HG02588 (cell line): ENCODE measurements at regions not wholly inside any gene's neighbourhood (a gene's known extent, or its start where the extent isn't known, plus 50 kb on each side); places are given as distances from the start of the nearest gene placed in this dataset.

Source experiments
- ATAC-seq: cut with Tn5 transposase; IDR thresholded peaks from one replicate; pipeline ENCODE4 v1.9.1; 2021; ENCODE audit warnings: mild to moderate bottlenecking, moderate library complexity; ENCODE audit not compliant: unreplicated experiment

DNA sequence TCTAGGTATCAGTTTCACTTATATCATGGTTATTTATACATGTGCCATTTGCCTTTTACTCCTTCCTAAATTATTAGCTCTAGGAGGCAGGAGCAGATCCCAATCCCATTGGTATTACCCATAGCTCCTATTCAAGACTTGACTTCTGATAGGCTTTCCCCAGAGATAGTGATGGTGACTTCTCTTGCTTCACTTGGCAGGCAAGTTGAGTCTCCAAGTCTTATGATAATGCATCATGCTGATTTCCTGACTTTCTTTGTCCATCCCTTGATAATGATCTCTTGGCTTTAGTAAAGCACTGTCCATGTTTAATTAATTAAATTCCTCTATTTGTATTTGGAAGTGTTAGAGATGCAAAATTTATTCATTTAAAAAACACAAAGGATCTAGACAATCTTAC is 253.5 kb upstream of the ADAMTS5 start:
- no peak for ATAC-seq

DNA sequence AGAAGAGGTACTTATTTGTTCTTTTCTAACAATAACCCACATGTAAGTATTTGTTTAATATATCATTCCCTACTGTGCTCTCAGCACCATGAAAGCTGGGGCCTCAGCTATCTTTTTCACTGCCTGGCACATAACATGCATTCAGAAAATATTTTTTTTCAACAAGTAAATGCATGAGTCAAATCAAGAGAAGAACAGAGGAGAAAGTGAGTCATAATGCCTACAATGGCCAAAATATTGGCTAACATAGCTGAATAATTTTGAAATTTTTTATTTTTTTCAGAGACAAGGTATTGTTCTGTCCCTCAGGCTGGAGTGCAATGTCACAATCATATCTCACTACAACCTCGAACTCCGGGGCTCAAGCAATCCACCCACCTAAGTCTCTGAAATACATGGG is 252.2 kb upstream of the ADAMTS5 start:
- ATAC-seq, result no peak

DNA sequence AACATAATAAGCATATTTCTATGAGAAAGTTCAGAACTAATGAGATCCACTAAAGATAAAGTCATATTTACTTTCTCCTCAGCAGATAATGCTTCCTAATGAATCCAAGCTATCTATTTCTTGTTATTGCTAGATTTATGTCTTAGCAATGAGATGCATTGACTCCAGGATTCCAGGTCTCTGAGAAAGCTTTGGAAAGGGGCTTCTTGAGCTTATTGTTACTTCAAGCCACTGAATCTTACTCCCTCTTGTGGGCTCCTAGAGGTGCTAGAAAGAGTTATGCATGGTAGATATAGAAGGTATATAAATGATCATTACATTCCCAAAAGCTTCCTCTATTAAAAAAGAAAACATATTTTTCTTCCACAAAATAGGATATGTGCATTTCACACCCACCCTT is 246.4 kb upstream of the ADAMTS5 start:
- ATAC-seq, result no peak

DNA sequence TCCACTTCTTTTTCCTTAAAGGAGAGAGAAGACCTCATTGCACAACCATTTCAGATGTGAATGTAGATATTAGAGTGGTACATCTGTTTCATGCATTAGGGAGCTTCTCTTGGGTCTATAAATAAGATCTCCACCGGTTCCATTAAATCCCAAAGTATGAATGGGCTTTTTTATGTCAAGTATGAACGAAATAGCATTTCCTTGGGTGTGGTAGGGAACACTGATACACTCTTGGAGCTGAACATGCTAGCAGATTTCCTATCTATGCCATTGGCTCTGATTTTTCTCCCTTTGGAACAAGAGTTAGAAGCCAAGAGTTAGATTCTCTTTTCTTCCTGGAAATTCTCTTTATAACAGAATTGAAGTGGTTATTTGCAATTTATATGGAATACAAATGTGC is 245.6 kb upstream of the ADAMTS5 start:
- no peak for ATAC-seq

DNA sequence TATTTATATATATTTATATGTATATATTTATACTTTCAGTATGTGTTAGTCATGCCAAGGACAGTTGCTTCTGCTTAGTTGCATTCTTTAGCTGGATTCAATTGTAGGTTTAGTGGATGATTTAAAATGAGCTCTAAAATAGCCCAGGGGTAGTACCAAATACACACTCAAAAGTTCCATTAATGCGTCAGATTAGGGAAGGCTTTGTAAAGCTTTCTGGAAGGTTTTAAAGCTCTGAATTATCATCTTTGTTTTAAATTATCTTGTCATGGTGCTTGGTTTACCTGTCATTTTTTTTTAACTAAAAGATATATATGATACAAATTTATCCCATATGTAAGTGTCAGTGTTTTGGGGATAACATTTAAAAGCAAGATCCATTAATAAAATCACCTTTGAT is 242.7 kb upstream of the ADAMTS5 start:
- no peak for ATAC-seq

DNA sequence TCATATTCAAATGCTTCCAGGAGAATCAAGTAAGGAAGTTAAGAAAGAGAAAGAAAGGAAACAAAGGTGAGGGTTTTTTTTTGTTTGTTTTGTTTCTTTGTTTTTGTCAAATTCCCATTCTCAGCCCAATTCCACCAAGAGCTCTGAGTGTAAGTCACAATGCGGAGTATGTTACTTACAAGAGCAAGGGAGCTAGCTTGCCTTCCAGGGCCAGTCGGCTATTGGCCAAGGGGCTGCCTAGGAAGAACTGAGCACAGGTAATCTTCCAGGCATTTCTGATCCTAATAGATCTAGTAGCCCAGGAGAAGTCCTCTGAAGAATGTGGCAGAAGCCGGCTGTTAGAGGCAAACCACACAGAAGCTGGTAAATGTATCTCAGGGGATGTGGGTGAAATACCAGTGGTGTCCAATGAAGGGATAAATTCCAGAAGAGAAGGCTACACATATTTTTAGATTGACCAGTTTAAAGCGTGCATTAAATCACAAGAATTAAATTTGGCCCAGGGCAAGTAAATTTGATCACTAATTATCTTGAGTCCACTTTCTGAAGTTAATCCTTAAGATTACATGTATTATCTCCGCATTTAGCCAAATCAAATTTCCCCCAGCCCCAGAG is 239.6 kb upstream of the ADAMTS5 start:
- ATAC-seq, result no peak

DNA sequence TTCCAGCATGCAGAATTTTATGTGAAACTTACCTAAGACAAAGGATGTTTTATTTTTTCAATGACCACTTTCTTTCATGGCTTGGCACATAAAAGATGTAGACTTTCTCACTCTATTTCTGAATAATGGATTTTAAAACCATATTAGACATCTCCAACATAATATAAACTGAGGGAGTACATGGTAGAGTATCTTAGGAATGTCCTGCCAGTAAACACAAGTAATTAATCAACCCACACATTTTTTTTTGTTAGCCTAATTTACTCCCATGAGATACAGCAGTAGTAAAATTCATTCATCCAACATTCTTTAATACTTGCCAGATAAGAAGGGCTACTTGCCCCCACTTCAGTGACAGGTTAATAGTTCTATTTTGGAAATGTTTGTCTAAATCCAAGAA is 235.4 kb upstream of the ADAMTS5 start:
- ATAC-seq, result no peak

DNA sequence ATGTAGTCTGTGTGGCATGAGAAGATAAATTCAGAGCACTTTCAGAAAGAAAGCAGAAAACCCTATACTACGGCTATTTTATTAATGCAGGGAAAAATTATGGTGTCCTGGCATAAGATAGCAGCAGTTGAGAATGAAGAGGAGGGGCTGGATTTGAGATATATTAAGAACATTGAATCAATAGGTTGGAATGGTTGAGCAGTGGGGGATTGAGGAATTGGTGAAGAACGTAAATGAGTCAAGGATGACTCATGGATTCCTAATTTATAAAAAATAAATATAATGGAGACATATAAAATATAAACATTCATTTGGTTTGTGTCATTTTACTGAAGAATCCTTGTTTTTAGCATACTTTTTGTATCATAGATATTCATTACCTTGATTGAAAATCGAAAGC is 234.3 kb upstream of the ADAMTS5 start:
- no peak for ATAC-seq

- no peak for ATAC-seq
Observed at GRCh38 chr21:27196651-27197050, 229.8 kb upstream of the ADAMTS5 start.

GRCh38 chr21:27192281-27192949 is 225.5 kb upstream of the ADAMTS5 start:
- ATAC-seq, result no peak

GRCh38 chr21:27190601-27191000 is 223.7 kb upstream of the ADAMTS5 start:
- no peak for ATAC-seq

GRCh38 chr21:27189870-27190269 is 223.0 kb upstream of the ADAMTS5 start:
- no peak for ATAC-seq

- no peak for ATAC-seq
Observed at GRCh38 chr21:27173053-27173452, 206.2 kb upstream of the ADAMTS5 start.

- no peak for ATAC-seq
Observed at GRCh38 chr21:27171707-27172106, 204.8 kb upstream of the ADAMTS5 start.

- ATAC-seq, result no peak
Observed at GRCh38 chr21:27168084-27168483, 201.2 kb upstream of the ADAMTS5 start.

DNA sequence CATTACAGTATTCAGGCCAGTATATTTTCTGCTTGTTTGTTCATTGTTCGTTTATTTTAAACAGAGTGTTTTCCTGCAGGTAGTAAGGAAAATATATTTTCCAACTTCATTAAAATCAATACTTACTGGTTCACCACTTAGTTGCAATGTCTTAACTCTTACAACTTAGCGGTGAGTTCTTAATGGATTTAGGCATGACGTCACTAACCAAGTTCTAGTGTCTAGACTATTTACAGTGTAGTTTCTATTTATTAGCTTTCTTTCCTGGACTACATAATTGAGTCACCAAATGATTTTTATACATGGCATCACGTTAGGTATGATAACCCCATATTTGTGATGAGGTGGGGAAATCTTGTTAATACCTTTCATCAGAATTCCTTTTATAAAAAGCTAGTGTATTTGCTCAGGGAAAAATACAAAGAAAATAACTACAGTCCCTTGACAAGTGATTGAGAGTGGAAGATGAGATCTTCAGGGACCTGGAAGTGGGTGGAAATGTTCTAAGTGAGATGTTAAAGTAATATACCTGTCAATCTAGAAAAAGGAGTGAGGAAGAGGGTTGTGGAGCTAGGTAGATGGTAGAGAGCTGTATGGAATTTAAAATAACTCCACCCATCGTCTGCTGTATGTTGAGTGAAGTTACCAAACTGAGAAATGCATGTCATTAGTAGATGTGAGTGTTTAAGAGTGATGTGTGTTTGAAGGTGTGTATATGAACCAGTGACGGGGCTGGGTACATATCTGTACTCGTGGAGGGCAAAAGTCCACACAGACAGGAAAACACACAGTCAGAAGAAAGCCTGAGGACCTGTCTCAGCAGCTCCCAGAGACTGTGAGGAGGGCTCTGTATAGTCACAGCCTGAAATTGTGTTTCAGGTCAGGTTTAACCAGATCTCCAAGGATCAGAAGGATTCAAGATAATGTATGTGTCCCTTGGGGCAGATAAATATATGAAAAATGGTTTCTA is 197.6 kb upstream of the ADAMTS5 start:
- no peak for ATAC-seq

DNA sequence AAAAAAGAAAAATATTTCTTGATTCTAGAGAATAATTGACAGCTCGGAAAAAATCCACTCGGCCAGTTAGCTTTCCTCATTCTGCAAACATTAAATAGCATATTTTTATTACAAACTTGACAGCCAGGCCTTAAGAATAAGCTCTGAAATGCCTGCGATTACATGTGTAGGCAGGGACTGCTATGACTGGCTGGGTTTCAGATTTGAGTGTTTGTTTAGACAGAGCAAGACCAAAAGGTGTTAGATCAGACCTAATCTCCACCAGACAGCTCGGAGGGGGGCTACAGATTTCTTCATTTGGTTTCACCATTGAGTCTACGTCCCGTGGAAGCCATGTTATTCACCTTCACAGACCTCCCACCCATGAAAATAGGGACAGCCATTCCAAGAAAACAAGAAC is 192.1 kb upstream of the ADAMTS5 start:
- no peak for ATAC-seq

DNA sequence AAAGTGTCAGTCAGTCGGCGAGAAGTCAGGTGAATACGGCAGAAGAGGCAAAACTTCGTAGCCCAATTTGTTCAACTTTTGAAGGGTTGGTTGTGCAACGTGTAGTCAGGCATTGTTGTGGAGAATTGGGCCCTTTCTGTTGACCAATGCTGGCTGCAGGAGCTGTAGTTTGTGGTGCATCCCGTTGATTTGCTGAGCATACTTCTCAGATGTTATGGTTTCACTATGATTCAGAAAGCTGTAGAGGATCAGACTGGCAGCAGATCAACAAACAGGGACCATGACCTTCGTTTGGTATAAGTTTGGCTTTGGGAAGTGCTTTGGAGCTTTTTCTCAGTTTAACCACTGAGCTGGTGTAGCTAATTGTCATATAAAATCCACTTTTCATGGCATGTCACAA is 190.2 kb upstream of the ADAMTS5 start:
- ATAC-seq, result no peak

- ATAC-seq, result no peak
Observed at GRCh38 chr21:27156666-27157065, 189.8 kb upstream of the ADAMTS5 start.

DNA sequence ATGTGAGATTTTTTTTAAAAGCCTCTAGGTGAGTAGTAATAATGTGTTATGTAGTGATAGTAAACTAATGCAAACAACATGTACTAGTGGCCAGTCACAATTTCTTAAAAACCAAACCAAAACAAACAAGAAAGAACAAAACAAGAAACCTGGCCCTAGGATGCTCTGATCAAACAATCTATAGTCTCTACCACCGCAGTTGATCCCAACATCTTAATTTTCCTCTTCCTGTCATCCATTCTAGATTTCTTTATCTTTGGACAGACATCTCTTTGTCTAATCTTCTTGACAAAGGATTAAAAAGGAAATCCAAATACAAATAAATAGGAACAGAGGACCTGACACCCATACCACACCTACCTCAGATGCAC is 188.2 kb upstream of the ADAMTS5 start:
- no peak for ATAC-seq

- ATAC-seq, result no peak
Observed at GRCh38 chr21:27154451-27155129, 187.7 kb upstream of the ADAMTS5 start.
